Epithelial cell of proximal tubule (primary cell): ENCODE measurements at regions not wholly inside any gene's neighbourhood (a gene's known extent, or its start where the extent isn't known, plus 50 kb on each side); places are given as distances from the start of the nearest gene placed in this dataset.
A peak's percentile ranks its signal among the peaks of the same experiment; 100 is the strongest.

Experiments used
- DNase-seq: peaks from one replicate; pipeline ENCODE4 v3.0.0-alpha.2; 2011; ENCODE audit warnings: low read depth
- H3K4me3 ChIP-seq: 2 replicates; pipeline ENCODE4 v1.5.1; 2011; ENCODE audit warnings: low read depth, mild to moderate bottlenecking, low read length
- TF ChIP-seq, protein P1 (sequence below): conservative IDR thresholded peaks from 2 replicates; pipeline ENCODE4 v1.5.1; 2012; ENCODE audit warnings: low read depth, mild to moderate bottlenecking, low read length

DNA sequence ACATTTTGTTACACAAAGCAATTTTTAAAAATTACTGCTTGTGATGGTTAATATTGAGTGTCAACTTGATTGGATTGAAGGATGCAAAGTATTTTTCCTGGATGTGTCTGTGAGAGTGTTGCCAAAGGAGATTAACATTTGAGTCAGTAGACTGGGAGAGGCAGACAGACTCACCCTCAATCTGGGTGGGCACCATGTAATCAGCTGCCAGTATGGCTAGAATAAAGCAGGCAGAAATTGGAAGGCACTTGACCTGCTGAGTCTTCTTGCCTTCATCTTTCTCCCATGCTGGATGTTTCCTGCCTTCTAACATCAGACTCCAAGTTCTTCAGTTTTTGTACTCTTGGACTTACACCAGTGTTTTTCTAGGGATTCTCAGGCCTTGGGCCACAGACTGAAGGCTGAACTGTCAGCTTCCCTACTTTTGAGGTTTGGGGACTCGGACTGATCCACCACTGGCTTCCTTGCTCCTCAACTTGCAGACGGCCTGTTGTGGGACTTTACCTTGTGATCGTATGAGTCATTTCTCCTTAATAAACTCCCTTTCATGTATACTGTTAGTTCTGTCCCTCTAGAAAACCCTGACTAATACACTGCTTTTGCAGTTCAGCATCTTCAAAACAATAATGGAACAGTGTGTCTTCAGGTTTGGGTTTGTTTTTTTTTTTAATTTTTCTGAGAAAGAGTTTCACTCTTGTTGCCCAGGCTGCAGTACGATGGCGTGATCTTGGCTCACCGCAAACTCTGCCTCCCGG is 244.1 kb upstream of the SEMA3C start:
- TF ChIP-seq, protein P1, sequence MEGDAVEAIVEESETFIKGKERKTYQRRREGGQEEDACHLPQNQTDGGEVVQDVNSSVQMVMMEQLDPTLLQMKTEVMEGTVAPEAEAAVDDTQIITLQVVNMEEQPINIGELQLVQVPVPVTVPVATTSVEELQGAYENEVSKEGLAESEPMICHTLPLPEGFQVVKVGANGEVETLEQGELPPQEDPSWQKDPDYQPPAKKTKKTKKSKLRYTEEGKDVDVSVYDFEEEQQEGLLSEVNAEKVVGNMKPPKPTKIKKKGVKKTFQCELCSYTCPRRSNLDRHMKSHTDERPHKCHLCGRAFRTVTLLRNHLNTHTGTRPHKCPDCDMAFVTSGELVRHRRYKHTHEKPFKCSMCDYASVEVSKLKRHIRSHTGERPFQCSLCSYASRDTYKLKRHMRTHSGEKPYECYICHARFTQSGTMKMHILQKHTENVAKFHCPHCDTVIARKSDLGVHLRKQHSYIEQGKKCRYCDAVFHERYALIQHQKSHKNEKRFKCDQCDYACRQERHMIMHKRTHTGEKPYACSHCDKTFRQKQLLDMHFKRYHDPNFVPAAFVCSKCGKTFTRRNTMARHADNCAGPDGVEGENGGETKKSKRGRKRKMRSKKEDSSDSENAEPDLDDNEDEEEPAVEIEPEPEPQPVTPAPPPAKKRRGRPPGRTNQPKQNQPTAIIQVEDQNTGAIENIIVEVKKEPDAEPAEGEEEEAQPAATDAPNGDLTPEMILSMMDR = no peak
- H3K4me3 ChIP-seq = no peak overlapping the region
- no peak for DNase-seq

DNA sequence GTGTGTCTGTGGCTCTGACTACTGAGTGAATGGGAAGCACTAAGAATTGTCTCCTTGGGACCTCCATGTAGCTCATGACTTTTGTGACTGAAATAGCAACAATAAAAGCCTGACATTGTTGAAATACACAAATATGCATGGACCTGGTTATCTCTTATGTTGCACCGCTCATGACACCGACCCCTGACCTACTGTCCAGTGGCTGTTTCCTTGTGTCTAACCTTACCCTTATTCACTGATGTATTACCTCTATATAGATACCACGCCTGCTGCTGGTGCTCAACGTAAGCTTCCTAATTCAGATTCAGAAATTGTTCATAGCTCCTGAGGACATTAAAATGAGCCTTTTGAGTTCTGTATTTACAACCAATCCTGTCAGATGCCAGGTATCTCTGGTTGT is 243.4 kb upstream of the SEMA3C start:
- TF ChIP-seq, protein P1 = no peak
- no peak overlapping the region for H3K4me3 ChIP-seq
- DNase-seq = no peak

- peak; percentile 83 for DNase-seq
- no peak overlapping the region for H3K4me3 ChIP-seq
- TF ChIP-seq, protein P1 = no peak
Measured at GRCh38 chr7:81161451-81162075, 242.7 kb upstream of the SEMA3C start.

GRCh38 chr7:81159402-81159801 is 240.6 kb upstream of the SEMA3C start:
- no peak for DNase-seq
- no peak overlapping the region for H3K4me3 ChIP-seq
- TF ChIP-seq, protein P1 = no peak

- TF ChIP-seq, protein P1 = no peak
- H3K4me3 ChIP-seq = no peak overlapping the region
- no peak for DNase-seq
Measured at GRCh38 chr7:81158189-81158588, 239.3 kb upstream of the SEMA3C start.

- TF ChIP-seq, protein P1 = no peak
- peak; percentile 67 for DNase-seq
Measured at GRCh38 chr7:81155654-81156373, 237.0 kb upstream of the SEMA3C start.

More at GRCh38 chr7:81155654-81156373, 237.0 kb upstream of the SEMA3C start:
- no peak overlapping the region for H3K4me3 ChIP-seq
